Left ventricle myocardium superior (tissue), 1 donor: ENCODE measurements at regions not wholly inside any gene's neighbourhood (a gene's known extent, or its start where the extent isn't known, plus 50 kb on each side); places are given as distances from the start of the nearest gene placed in this dataset.
"Not testable (repeated sequence)": the region's sequence is repeated elsewhere in the genome, so short reads cannot be mapped to it uniquely, and the experiment has no call there.

Experiments used
- ATAC-seq: fragments of 200-7000 bp; cut with Tn5 transposase; one replicate; pipeline ENCODE4 v1.9.1; 2020; ENCODE audit warnings: mild to moderate bottlenecking, moderate library complexity
- DNase-seq: peaks from one replicate; pipeline ENCODE4 v3.0.0-alpha.2; 2020
- intact Hi-C: fragments of 100-400 bp; cut with micrococcal nuclease; formaldehyde crosslinking; loops from one replicate; pipeline ENCODE4 v1.11.0; 2022
- donor health status: DM: no; HTN: yes; CAD: no; lungs with severe emphysema.

DNA sequence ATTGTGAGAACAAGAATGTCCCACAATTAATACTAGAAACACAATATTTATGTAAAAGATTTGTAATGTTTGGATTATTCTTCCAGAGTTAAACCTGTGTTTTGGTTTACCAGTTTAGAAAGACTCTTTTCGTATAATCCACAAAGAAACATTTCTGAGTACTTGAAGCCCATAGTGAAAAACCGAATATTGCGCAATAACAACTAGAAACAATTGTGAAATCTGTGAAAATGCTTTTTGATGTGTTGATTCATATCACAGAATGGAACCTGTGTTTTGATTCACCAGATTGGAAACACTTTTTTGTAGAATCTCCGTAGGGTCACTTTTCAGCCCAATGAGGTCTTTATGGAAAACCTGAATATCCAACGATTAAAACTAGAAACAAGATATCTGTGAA is 386.2 kb downstream of the PRDM9 start:
- DNase-seq: no peak
- ATAC-seq: no peak
- intact Hi-C loops: no loop called here

GRCh38 chr5:23895614-23896013 is 388.2 kb downstream of the PRDM9 start:
- DNase-seq: no peak
- no peak for ATAC-seq
- intact Hi-C loops: no loop called here

GRCh38 chr5:23930985-23931384 is 423.6 kb downstream of the PRDM9 start:
- intact Hi-C loops: no loop called here
- ATAC-seq (no peak), DNase-seq (no peak)

DNA sequence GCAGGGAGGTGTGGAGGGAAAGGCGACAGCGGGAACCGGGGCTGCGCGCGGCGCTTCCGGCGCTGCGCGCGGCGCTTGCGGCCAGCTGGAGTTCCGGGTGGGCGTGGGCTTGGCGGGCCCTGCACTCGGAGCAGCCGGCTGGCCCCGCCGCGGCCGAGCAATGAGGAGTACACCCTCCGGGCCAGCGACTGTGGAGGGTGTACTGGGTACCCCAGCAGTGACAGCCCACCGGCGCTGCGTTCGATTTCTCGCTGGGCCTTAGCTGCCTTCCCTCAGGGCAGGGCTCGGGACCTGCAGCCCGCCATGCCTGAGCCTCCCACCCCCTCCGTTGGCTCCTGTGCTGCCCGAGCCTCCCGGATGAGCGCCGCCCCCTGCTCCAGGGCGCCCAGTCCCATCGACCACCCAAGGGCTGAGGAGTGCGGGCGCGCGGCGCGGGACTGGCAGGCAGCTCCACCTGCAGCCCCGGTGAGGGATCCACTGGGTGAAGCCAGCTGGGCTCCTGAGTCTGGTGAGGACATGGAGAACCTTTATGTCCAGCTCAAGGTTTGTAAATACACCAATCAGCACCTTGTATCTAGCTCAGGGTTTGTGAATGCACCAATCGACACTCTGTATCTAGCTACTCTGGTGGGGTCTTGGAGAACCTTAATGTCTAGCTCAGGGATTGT is 444.0 kb downstream of the PRDM9 start:
- DNase-seq, intact Hi-C loops: not testable (repeated sequence)
- peak; percentile 74 for ATAC-seq

DNA sequence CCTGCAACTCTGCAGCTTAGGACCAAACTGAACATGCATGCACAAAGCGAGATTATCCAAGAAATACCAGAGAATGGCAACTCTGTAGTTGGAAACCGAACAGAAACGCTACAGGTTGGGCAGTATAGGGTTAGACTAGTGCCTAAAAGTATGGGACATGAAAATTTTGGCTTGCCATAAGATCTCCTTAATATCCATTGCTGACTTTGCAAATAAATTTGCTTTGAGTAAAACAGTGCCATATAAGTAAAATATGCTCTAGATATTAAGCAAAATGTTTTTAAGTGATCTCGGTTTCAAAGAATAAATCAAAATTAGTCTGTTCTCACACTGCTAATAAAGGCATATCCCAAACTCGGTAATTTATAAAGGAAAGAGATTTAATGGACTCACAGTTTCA is 456.0 kb downstream of the PRDM9 start:
- intact Hi-C loops: no loop called here
- no peak for DNase-seq
- ATAC-seq: no peak

DNA sequence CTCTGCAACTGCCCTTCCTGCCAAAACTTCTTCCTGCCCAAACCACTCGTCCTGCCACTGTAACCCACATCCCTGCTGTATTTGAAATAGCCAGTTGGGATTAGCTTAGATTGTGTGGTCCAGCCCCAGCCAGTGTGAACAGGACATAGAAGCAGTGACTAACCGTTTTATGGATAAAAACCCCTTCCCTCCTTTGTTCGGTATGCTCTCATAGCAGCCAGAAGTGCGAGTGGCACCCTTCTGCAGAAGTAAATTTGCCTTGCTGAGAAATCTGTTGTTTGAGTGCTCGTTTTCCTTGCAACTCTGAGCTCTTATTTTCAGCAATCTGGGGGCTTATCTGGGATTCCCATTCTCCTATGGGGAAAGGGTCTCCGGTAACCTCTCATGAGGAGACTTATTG is 470.0 kb downstream of the PRDM9 start:
- ATAC-seq (no peak), DNase-seq (no peak)
- intact Hi-C loops: no loop called here

DNA sequence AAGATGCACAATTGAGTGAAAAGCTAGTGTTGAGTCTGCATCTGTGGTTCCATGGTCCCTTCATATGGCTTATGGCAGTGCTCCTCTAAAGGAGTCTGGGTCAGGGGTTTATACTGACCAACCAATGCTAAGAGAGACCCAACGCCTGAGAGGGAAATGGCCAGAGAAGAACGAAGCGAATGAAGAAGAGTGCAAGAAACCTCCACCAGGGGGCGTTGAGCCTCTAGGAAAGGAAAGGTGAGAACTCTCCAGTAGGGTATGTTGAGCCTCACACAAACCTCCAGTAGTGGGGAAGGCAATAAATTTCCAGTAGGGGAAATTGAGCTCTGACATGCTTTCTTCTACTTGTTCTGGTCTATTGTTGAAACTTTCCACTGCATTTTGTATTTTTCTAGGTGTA is 470.6 kb downstream of the PRDM9 start:
- intact Hi-C loops: no loop called here
- DNase-seq: no peak
- ATAC-seq: no peak

GRCh38 chr5:23991406-23991805 is 484.0 kb downstream of the PRDM9 start:
- DNase-seq (no peak), ATAC-seq (no peak)
- intact Hi-C loops: no loop called here

DNA sequence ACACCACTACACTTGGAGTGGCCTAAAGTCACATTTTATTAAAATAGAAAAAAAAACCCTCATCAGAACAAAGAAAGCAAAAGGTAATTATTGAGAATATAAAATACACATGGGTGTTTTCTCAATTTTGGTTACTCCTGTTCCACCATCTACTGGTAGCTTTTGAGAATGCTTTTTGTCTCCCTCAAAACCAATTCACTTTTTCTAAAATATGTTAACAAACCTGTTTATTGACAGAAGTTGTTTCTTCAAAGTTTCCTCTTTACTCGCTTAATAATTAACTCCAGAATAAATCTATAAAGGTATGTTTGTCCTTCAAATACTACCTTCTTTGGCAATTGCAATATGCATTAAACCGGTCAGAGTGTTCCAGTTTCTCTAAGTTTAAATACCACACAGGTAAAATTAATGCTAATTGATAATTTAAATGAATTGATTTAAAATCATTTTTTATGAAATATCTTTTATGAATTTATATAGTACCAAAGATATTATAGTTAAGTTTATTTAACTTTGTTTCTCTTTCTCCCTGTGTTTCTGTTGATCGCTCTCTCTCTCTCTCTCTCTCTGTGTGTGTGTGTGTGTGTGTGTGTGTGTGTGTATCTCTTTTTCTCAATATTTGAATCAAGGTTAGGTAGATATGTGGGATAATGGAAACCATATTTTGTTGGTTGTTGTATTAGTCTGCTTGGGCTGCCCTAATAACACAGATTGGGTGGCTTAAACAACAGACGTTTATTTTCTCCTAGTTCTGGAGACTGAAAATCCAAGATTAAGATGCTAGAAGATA is 487.4 kb downstream of the PRDM9 start:
- ATAC-seq: no peak

DNA sequence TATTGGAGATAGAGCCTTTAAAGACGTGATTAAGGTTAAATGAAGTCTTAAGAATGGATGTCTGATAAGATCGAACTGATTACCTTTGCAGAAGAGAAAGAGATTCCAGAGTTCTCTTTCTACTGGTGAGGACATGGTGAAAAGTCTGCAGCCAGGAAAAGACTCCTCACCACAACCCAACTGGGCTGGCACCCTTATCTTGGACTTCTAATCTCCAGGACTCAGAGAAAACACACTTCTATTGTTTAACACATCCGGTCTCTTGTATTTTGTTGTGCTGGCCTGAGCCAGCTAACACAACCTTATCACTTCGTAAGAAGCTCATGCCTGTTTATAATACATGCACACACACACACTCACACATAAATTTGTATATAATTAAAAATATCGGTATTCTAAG is 489.1 kb downstream of the PRDM9 start:
- DNase-seq: no peak
- ATAC-seq: no peak
- intact Hi-C loops: no loop called here

More for the DNA sequence above, 487.4 kb downstream of the PRDM9 start:
- intact Hi-C loops: no loop called here
- DNase-seq: no peak

- ATAC-seq (no peak), DNase-seq (no peak)
- intact Hi-C loops: no loop called here
These were observed 498.0 kb downstream of the PRDM9 start for GRCh38 chr5:24005384-24005783.

DNA sequence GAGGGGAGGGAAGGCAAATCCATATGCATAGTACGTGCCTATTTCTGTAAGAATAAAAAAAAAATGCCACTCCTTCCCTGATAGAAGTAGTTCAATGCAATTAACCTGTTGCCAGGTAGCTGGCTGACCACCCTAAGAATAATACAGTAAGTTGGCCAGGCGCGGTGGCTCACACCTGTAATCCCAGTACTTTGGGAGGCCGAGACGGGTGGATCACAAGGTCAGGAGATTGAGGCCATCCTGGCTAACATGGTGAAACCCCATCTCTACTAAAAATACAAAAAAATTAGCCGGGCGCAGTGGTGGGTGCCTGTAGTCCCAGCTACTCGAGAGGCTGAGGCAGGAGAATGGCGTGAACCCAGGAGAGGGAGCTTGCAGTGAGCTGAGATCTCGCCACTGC is 510.3 kb downstream of the PRDM9 start:
- ATAC-seq, intact Hi-C loops, DNase-seq: not testable (repeated sequence)

- DNase-seq (no peak), ATAC-seq (no peak)
- intact Hi-C loops: no loop called here
These were observed 518.9 kb downstream of the PRDM9 start for GRCh38 chr5:24026288-24026687.

- ATAC-seq (no peak), DNase-seq (no peak)
- intact Hi-C loops: no loop called here
These were observed 535.3 kb downstream of the PRDM9 start for GRCh38 chr5:24042688-24043087.

- no peak for DNase-seq
- ATAC-seq: no peak
- intact Hi-C loops: no loop called here
These were observed 537.6 kb downstream of the PRDM9 start for GRCh38 chr5:24045046-24045445.

DNA sequence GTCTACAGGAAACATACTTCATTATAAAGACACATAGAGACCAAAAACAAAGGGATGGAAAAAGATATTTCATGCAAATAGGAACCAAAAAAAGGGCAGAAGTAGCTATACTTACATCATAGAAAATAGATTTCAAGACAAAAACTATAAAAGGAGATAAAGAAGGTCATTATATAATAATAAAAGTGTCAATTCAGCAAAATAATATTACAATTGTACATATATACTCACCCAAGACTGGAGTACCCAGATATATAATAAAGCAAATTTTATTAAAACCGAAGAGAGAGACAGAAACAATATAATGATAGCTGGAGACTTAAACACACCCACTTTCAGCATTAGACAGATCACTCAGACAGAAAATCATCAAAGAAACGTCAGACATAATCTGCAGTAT is 546.3 kb downstream of the PRDM9 start:
- intact Hi-C loops: no loop called here
- DNase-seq: no peak
- ATAC-seq: no peak

DNA sequence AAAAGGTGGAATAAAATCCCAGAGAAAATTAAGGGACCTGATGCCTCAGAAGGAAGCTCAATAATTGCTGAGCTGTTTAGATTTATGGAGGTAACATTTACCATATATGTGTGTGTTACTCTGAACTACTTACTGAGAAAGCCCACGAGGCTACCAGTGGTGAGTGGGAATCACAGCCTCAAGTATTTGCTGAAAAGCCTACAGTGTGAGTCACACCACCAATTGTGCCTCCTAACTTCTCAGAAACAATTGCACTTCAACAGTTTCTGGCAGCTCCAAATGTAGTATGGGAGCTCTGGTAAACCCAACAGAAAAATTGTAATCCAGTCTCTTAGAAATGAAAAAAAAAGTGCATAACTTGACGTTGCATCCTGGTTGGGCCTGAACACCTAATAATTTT is 551.6 kb downstream of the PRDM9 start:
- intact Hi-C loops: no loop called here
- DNase-seq (no peak), ATAC-seq (no peak)

- ATAC-seq: no peak
These were observed 552.3 kb downstream of the PRDM9 start for GRCh38 chr5:24059716-24060115.

GRCh38 chr5:24065779-24066178 is 558.4 kb downstream of the PRDM9 start:
- no peak for DNase-seq
- intact Hi-C loops: no loop called here
- ATAC-seq: no peak

More at GRCh38 chr5:24059716-24060115, 552.3 kb downstream of the PRDM9 start:
- intact Hi-C loops: no loop called here
- DNase-seq: no peak

DNA sequence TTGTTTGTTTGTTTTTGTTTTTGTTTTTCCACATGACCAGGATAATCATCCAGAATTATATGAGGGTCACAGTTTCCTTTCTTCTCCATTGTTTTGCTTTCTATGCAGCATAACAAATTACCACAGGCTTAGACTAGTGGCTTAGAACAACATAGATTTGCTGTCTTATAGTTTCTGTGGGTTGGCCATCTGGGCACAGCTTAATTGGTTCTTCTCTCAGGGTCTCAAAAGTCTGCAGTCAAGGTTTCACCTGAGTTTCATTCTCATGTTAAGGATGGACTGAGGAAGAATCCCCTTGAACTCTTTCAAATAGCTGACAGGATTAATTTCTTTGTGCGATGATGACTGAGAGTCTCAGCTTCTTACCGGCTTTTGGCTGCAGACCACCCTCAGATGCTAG is 559.8 kb downstream of the PRDM9 start:
- ATAC-seq (no peak), DNase-seq (no peak)
- intact Hi-C loops: no loop called here

GRCh38 chr5:24068524-24068923 is 561.1 kb downstream of the PRDM9 start:
- DNase-seq (no peak), ATAC-seq (no peak)
- intact Hi-C loops: no loop called here
